ENCODE measurements at regions not wholly inside any gene's neighbourhood (a gene's known extent, or its start where the extent isn't known, plus 50 kb on each side); places are given as distances from the start of the nearest gene placed in this dataset.

DNA sequence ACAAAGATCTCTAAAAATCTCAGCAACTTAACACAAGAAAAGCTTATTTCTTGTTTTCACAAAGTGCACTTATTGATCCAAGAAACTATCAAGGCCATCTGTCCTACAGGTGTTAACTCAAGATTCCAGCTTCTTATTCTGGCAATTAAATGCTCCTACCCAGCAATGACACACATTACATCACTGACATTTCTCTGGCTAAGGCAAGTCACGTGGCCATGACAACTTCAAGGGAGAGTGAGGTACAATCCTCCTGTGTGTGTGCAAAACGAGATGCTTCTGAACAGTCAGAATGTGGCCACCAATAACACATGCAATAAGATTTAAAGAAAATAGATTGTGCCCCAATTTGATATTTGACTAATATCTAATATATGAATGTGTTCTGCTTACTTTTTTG, 169.3 kb upstream of the BTBD3 start:
- DNase-seq (ENCODE audit: low read depth): no peak
- no peak for TF ChIP-seq CTCF (IDR thresholded peaks at IDR 0.05; ENCODE audit: control insufficient read depth, insufficient read depth, low read depth, low read length, missing control alignments)
- no peak overlapping the region for H3K4me3 ChIP-seq (ENCODE audit: control insufficient read depth, low read depth, low read length)

- H3K4me3 ChIP-seq (ENCODE audit: control insufficient read depth, low read depth, low read length): no peak overlapping the region
- DNase-seq (ENCODE audit: low read depth): no peak
- no peak for TF ChIP-seq CTCF (IDR thresholded peaks at IDR 0.05; ENCODE audit: control insufficient read depth, insufficient read depth, low read depth, low read length, missing control alignments)
These were observed 165.4 kb upstream of the BTBD3 start for GRCh38 chr20:11752336-11752735.

DNA sequence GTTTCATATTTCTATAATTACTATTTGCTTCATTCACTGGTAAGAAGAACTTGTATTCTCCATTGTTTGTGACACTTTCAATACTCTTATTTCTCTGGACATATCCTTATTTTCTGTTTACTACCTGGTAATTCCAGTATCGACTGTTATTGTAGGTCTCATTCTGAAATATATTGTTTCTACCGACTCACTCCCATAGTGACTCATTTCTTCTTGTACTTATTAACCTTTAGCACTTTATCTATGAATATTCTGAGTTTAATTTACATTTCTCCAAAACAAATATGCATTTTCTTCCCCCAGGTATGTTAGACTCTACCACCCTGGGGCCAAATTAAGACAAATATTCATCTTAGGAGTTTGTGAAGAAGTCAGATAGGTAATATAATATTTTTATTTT, 164.5 kb upstream of the BTBD3 start:
- no peak for TF ChIP-seq CTCF (IDR thresholded peaks at IDR 0.05; ENCODE audit: control insufficient read depth, insufficient read depth, low read depth, low read length, missing control alignments)
- no peak overlapping the region for H3K4me3 ChIP-seq (ENCODE audit: control insufficient read depth, low read depth, low read length)
- DNase-seq (ENCODE audit: low read depth): no peak

DNA sequence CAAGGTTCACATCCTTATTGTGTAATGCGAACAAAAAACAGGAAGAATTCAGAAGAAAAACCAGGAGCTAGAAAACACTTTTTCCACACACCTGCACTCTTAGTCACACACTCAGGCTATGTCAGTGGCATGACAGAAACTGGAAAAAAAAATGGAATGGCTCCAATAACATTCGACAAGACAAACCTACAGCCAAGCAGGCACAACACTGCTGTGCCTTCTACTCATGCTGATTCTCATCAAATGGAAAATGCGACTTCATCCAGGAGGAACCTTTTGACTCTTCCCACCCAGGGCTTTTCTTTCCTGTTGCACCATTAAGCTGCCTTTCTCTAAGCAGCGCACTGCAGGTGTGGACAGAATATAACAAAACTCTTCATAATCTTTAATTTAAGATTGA, 163.2 kb upstream of the BTBD3 start:
- H3K4me3 ChIP-seq (ENCODE audit: control insufficient read depth, low read depth, low read length): no peak overlapping the region
- TF ChIP-seq CTCF (IDR thresholded peaks at IDR 0.05; ENCODE audit: control insufficient read depth, insufficient read depth, low read depth, low read length, missing control alignments): no peak
- DNase-seq (ENCODE audit: low read depth): no peak

DNA sequence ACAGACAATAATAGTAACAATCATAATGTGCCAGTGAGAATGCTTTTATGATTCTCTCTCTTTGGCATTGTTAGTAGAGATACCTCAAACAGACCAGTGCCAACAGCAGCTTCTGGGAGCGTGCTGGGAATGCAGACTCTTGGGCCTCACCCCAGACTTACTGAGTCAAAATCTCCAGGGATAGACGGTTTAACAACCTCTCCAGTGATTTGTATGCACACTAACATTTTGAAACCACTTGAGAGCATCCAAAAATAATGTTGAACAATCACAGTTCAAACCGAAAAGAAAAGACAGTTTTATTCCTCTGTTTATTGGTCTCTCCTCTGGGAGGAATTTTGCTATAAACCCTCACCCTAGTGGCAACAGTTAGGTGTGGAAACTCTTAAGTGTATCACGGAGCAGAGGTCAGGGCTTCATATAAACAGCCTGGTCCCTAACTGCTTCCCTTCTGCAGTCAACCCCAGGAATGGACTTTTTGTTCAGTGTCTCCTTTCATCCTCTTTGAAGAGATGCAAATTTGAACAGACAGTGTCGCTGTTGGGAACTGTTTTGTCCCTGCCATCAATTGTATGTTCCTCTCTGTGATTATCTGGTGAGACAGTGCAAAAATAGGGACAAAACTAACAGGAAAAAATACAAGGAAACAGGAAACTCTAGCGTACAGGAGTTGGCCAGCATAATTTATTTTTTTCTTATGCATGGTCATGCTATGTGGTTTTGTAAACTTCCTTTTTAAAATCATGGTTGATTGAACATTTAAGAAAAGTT, 162.4 kb upstream of the BTBD3 start:
- DNase-seq (ENCODE audit: low read depth): peak; percentile 21
- no peak overlapping the region for H3K4me3 ChIP-seq (ENCODE audit: control insufficient read depth, low read depth, low read length)
- TF ChIP-seq CTCF (IDR thresholded peaks at IDR 0.05; ENCODE audit: control insufficient read depth, insufficient read depth, low read depth, low read length, missing control alignments): peak; percentile 30

- TF ChIP-seq CTCF (IDR thresholded peaks at IDR 0.05; ENCODE audit: control insufficient read depth, insufficient read depth, low read depth, low read length, missing control alignments): no peak
- H3K4me3 ChIP-seq (ENCODE audit: control insufficient read depth, low read depth, low read length): no peak overlapping the region
- no peak for DNase-seq (ENCODE audit: low read depth)
These were observed 156.2 kb upstream of the BTBD3 start for GRCh38 chr20:11761497-11761896.

Data from AG09309 (cell line).